Naive thymus-derived CD4-positive, alpha-beta T cell (primary cell): ENCODE measurements at regions not wholly inside any gene's neighbourhood (a gene's known extent, or its start where the extent isn't known, plus 50 kb on each side); places are given as distances from the start of the nearest gene placed in this dataset.

ENCODE experiments used
- ATAC-seq: fragments of 150-1000 bp; cut with Tn5 transposase; 2 replicates; pipeline ENCODE4 v1.10.0; 2021; ENCODE audit warnings: mild to moderate bottlenecking, moderate library complexity
- CTCF ChIA-PET: fragments of 350-600 bp; sonication (Branson Sonifier 250); formaldehyde crosslinking; loops from one replicate; lab custom pipeline; 2021; ENCODE audit warnings: antibody characterized with exemption; lab: Charles Lee
- POLR2A ChIA-PET: fragments of 350-600 bp; sonication (Branson Sonifier 250); formaldehyde crosslinking; loops from one replicate; lab custom pipeline; 2021; ENCODE audit warnings: antibody characterized with exemption, inconsistent platforms; lab: Charles Lee
- DNase-seq, 9 donors: peaks; one replicate each; pipeline versions ENCODE4 v3.0.0 to v3.0.0-alpha.2; 2020 to 2022; ENCODE audit warnings: mixed read lengths in 1 of 9
- H3K27ac ChIP-seq: one replicate; pipeline ENCODE4 v1.7.0; 2013; ENCODE audit warnings: mild to moderate bottlenecking, low read depth, low read length, moderate library complexity
- H3K27me3 ChIP-seq, 2 donors: one replicate each; pipeline ENCODE4 v1.7.0; 2013; ENCODE audit warnings: low read length in 2 of 2, mild to moderate bottlenecking in 2 of 2, moderate library complexity in 2 of 2; ENCODE audit not compliant: control insufficient read depth in 2 of 2, insufficient read depth in 2 of 2
- H3K36me3 ChIP-seq, 3 experiments: 1 replicate in 2 of 3; 2 replicates in 1 of 3; pipeline ENCODE4 v1.7.0; 2013; ENCODE audit warnings: low read length in 3 of 3, mild to moderate bottlenecking in 3 of 3, moderate library complexity in 1 of 3; ENCODE audit not compliant: insufficient read depth in 3 of 3, control insufficient read depth in 2 of 3
- H3K4me1 ChIP-seq, 2 donors: one replicate each; pipeline ENCODE4 v1.7.0; 2013; ENCODE audit warnings: low read length in 2 of 2, mild to moderate bottlenecking in 2 of 2, moderate library complexity in 1 of 2; ENCODE audit not compliant: control insufficient read depth in 2 of 2, insufficient read depth in 2 of 2
- H3K4me3 ChIP-seq: 2 replicates; pipeline ENCODE4 v1.7.0; 2013; ENCODE audit warnings: mild to moderate bottlenecking, low read length
- H3K9me3 ChIP-seq, 3 experiments: 1 replicate in 2 of 3; 2 replicates in 1 of 3; pipeline ENCODE4 v1.7.0; 2013; ENCODE audit warnings: low read length in 3 of 3; ENCODE audit not compliant: control insufficient read depth in 2 of 3
- H3K27ac Mint-ChIP-seq, 9 donors: one replicate each; pipeline ENCODE4 v1.8.0; 2020 to 2022; ENCODE audit warnings: mixed read lengths in 9 of 9, mild to moderate bottlenecking in 8 of 9, moderate library complexity in 5 of 9, inconsistent platforms in 2 of 9
- H3K27me3 Mint-ChIP-seq, 5 donors: one replicate each; pipeline ENCODE4 v1.8.0; 2021 to 2022; ENCODE audit warnings: mixed read lengths in 5 of 5, mild to moderate bottlenecking in 1 of 5
- H3K36me3 Mint-ChIP-seq, 5 donors: one replicate each; pipeline ENCODE4 v1.8.0; 2020 to 2022; ENCODE audit warnings: mixed read lengths in 5 of 5, mild to moderate bottlenecking in 3 of 5, inconsistent platforms in 1 of 5
- H3K4me1 Mint-ChIP-seq, 7 donors: one replicate each; pipeline ENCODE4 v1.8.0; 2020 to 2022; ENCODE audit warnings: mixed read lengths in 7 of 7, mild to moderate bottlenecking in 3 of 7, inconsistent platforms in 1 of 7
- H3K4me3 Mint-ChIP-seq, 10 donors: one replicate each; pipeline ENCODE4 v1.8.0; 2020 to 2022; ENCODE audit warnings: mild to moderate bottlenecking in 10 of 10, mixed read lengths in 10 of 10, moderate library complexity in 6 of 10, inconsistent platforms in 2 of 10
- H3K9me3 Mint-ChIP-seq, 11 donors: one replicate each; pipeline ENCODE4 v1.8.0; 2020 to 2022; ENCODE audit warnings: mixed read lengths in 11 of 11, mild to moderate bottlenecking in 4 of 11, inconsistent platforms in 1 of 11, moderate library complexity in 1 of 11
- intact Hi-C, 2 donors: fragments of 100-400 bp; cut with micrococcal nuclease; formaldehyde crosslinking; loops; one replicate each; pipeline ENCODE4 v1.15.1; 2023

- Mint-ChIP-seq H3K27ac (no peak overlapping the region), H3K4me3 (no peak overlapping the region), H3K4me1 (peaks cover 0 to 3% (median 0%) of the 10 kb centered on the region in 7 donors), H3K9me3 (peaks cover 0 to 10% (median 5%) of the 10 kb centered on the region in 11 donors), H3K36me3 (no peaks in the 10 kb centered on the region), H3K27me3 (peaks cover 0 to 13% (median 0%) of the 10 kb centered on the region in 5 donors)
- intact Hi-C loops, result no loop called here
- CTCF ChIA-PET, result no interaction called here
- Histone ChIP-seq H3K4me3 (no peak overlapping the region), H3K27ac (no peak overlapping the region), H3K36me3 (no peaks in the 10 kb centered on the region), H3K27me3 (no peaks in the 10 kb centered on the region), H3K4me1 (no peaks in the 10 kb centered on the region), H3K9me3 (no peaks in the 10 kb centered on the region)
- POLR2A ChIA-PET, result no interaction called here
- DNase-seq (no peak), ATAC-seq (no peak)
These were observed 442.6 kb upstream of the ZNF507 start for GRCh38 chr19:31902821-31903220.

- CTCF ChIA-PET, result no interaction called here
- intact Hi-C loops, result no loop called here
- no peak for ATAC-seq
- Histone ChIP-seq H3K4me1 (no peaks in the 10 kb centered on the region), H3K36me3 (no peaks in the 10 kb centered on the region), H3K9me3 (no peaks in the 10 kb centered on the region), H3K27me3 (no peaks in the 10 kb centered on the region), H3K4me3 (no peak overlapping the region), H3K27ac (no peak overlapping the region)
- Mint-ChIP-seq H3K9me3 (peaks cover 0 to 10% (median 5%) of the 10 kb centered on the region in 11 donors), H3K27ac (no peak overlapping the region), H3K36me3 (no peaks in the 10 kb centered on the region), H3K27me3 (peaks cover 0 to 13% (median 0%) of the 10 kb centered on the region in 5 donors), H3K4me3 (no peak overlapping the region), H3K4me1 (peaks cover 0 to 4% (median 0%) of the 10 kb centered on the region in 7 donors)
- POLR2A ChIA-PET, result no interaction called here
- no peak for DNase-seq
These were observed 441.4 kb upstream of the ZNF507 start for GRCh38 chr19:31903979-31904378.

DNA sequence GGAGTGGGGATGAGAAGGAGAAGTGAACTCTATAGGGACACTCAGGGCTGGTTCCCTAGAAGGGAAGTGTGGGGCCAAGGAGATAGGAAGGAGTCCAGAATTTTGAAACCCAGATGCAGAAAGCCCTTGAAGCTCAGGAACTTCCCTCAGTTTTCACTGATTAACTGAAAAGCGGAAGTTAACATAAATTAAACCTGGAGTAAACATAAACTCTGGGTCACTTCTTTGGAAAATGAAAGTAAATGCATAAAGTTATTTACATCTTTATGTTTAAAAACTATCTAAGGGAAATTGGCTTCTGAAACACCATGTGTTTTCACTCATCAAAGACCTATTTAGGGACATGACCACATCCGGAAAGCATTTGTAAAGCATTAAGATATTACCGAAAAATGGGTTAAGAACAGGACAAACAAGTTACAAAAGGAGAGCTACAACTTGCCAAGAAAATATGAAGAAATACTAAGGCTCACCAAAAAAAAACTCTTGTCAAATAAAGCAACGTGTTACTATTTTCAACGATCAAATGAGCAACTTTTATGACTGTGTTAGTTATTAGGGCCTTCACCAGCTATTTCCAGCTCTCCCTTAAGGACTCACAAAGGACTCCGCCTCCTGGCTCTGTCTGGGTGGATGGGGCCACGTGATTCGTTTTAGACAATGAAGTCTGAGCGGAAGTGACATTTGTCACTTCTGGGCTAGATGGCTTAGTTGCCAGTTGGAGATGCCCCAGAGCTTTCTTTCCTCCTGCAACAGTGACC lies 439.1 kb upstream of the ZNF507 start:
- H3K27me3 ChIP-seq, result no peaks in the 10 kb centered on the region
- ATAC-seq (no peak), DNase-seq (no peak)
- no peaks in the 10 kb centered on the region for H3K9me3 ChIP-seq
- no peaks in the 10 kb centered on the region for H3K36me3 ChIP-seq
- H3K27ac Mint-ChIP-seq, result no peak overlapping the region
- intact Hi-C loops, result no loop called here
- peaks cover 0 to 4% (median 0%) of the 10 kb centered on the region in 7 donors for H3K4me1 Mint-ChIP-seq
- no peak overlapping the region for H3K4me3 ChIP-seq
- no peaks in the 10 kb centered on the region for H3K36me3 Mint-ChIP-seq
- POLR2A ChIA-PET, result no interaction called here
- peaks cover 0 to 10% (median 2%) of the 10 kb centered on the region in 11 donors for H3K9me3 Mint-ChIP-seq
- CTCF ChIA-PET, result no interaction called here
- no peak overlapping the region for H3K27ac ChIP-seq
- H3K4me3 Mint-ChIP-seq, result no peak overlapping the region
- H3K4me1 ChIP-seq, result no peaks in the 10 kb centered on the region
- peaks cover 0 to 13% (median 0%) of the 10 kb centered on the region in 5 donors for H3K27me3 Mint-ChIP-seq

DNA sequence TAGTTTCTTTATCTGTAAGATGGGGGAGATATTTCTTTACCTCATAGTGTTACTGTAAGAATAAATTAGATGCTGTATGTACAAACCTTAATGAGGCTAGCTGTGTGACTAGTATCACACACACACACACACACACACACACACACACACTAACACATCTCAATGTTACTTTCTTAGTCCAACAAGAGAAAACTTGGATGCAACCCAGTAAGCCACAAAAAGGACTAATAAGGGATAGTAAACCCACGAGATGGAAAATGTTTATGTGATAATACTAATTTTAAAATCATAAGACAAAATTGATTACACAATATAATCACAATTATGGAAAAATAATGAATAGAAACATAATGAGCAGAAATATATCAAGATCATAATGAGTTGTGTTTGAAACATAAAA lies 437.7 kb upstream of the ZNF507 start:
- H3K9me3 Mint-ChIP-seq, result peaks cover 0 to 10% (median 2%) of the 10 kb centered on the region in 11 donors
- ChIA-PET POLR2A (no interaction called here), CTCF (no interaction called here)
- no peak overlapping the region for H3K27ac ChIP-seq
- H3K36me3 Mint-ChIP-seq, result no peaks in the 10 kb centered on the region
- H3K4me1 ChIP-seq, result no peaks in the 10 kb centered on the region
- peaks cover 0 to 4% (median 0%) of the 10 kb centered on the region in 7 donors for H3K4me1 Mint-ChIP-seq
- intact Hi-C loops, result no loop called here
- no peaks in the 10 kb centered on the region for H3K27me3 ChIP-seq
- H3K27me3 Mint-ChIP-seq, result peaks cover 0 to 13% (median 0%) of the 10 kb centered on the region in 5 donors
- no peak overlapping the region for H3K4me3 Mint-ChIP-seq
- H3K9me3 ChIP-seq, result no peaks in the 10 kb centered on the region
- ATAC-seq (no peak), DNase-seq (no peak)
- H3K27ac Mint-ChIP-seq, result no peak overlapping the region
- no peak overlapping the region for H3K4me3 ChIP-seq
- H3K36me3 ChIP-seq, result no peaks in the 10 kb centered on the region

- intact Hi-C loops, result no loop called here
- peaks cover 0 to 4% (median 0%) of the 10 kb centered on the region in 7 donors for H3K4me1 Mint-ChIP-seq
- no peak overlapping the region for H3K4me3 ChIP-seq
- H3K27ac Mint-ChIP-seq, result no peak overlapping the region
- no peaks in the 10 kb centered on the region for H3K36me3 ChIP-seq
- peaks cover 0 to 10% (median 0%) of the 10 kb centered on the region in 5 donors for H3K27me3 Mint-ChIP-seq
- ChIA-PET CTCF (no interaction called here), POLR2A (no interaction called here)
- H3K9me3 ChIP-seq, result no peaks in the 10 kb centered on the region
- no peaks in the 10 kb centered on the region for H3K27me3 ChIP-seq
- H3K27ac ChIP-seq, result no peak overlapping the region
- no peaks in the 10 kb centered on the region for H3K36me3 Mint-ChIP-seq
- no peak overlapping the region for H3K4me3 Mint-ChIP-seq
- H3K9me3 Mint-ChIP-seq, result peaks cover 0 to 10% (median 2%) of the 10 kb centered on the region in 11 donors
- H3K4me1 ChIP-seq, result no peaks in the 10 kb centered on the region
- DNase-seq (no peak), ATAC-seq (no peak)
These were observed 437.3 kb upstream of the ZNF507 start for GRCh38 chr19:31908080-31908479.

- Mint-ChIP-seq H3K27me3 (peaks cover 0 to 5% (median 0%) of the 10 kb centered on the region in 5 donors), H3K9me3 (peaks cover 0 to 10% (median 2%) of the 10 kb centered on the region in 11 donors), H3K36me3 (no peaks in the 10 kb centered on the region), H3K27ac (no peak overlapping the region), H3K4me1 (peaks cover 0 to 4% (median 0%) of the 10 kb centered on the region in 7 donors), H3K4me3 (no peak overlapping the region)
- Histone ChIP-seq H3K4me1 (no peaks in the 10 kb centered on the region), H3K36me3 (no peaks in the 10 kb centered on the region), H3K9me3 (no peaks in the 10 kb centered on the region), H3K4me3 (no peak overlapping the region), H3K27me3 (no peaks in the 10 kb centered on the region), H3K27ac (no peak overlapping the region)
- ChIA-PET CTCF (no interaction called here), POLR2A (no interaction called here)
- no peak for DNase-seq
- intact Hi-C loops, result no loop called here
- ATAC-seq, result no peak
These were observed 436.7 kb upstream of the ZNF507 start for GRCh38 chr19:31908496-31909225.
